Activated CD4-positive, alpha-beta T cell treated with anti-CD3 and anti-CD28 coated beads, Interleukin-10, Interleukin-2, amounts not matched to agents 100 ng/mL and 50 ng/mL, durations not matched to agents 16 hours and 8 hours (primary cell): ENCODE measurements at regions not wholly inside any gene's neighbourhood (a gene's known extent, or its start where the extent isn't known, plus 50 kb on each side); places are given as distances from the start of the nearest gene placed in this dataset.

Experiments used
- DNase-seq: peaks from one replicate; pipeline ENCODE4 v3.0.0-alpha.2; 2020

GRCh38 chr2:15720561-15721307 lies 129.1 kb downstream of the DDX1 start:
- no peak for DNase-seq

- no peak for DNase-seq
These were observed 129.9 kb downstream of the DDX1 start for GRCh38 chr2:15721411-15722067.

- DNase-seq = no peak
These were observed 131.3 kb downstream of the DDX1 start for GRCh38 chr2:15722980-15723379.

GRCh38 chr2:15724235-15724634 lies 132.6 kb downstream of the DDX1 start:
- DNase-seq = no peak

GRCh38 chr2:15725101-15725781 lies 133.6 kb downstream of the DDX1 start:
- no peak for DNase-seq

- no peak for DNase-seq
These were observed 134.1 kb downstream of the DDX1 start for GRCh38 chr2:15725782-15726112.

- DNase-seq = no peak
These were observed 134.8 kb downstream of the DDX1 start for GRCh38 chr2:15726321-15727057.

- no peak for DNase-seq
These were observed 136.0 kb downstream of the DDX1 start for GRCh38 chr2:15727396-15728244.

- no peak for DNase-seq
These were observed 136.7 kb downstream of the DDX1 start for GRCh38 chr2:15728245-15728938.

- no peak for DNase-seq
These were observed 137.3 kb downstream of the DDX1 start for GRCh38 chr2:15729001-15729400.

GRCh38 chr2:15729709-15730544 lies 138.3 kb downstream of the DDX1 start:
- no peak for DNase-seq

- DNase-seq = no peak
These were observed 139.0 kb downstream of the DDX1 start for GRCh38 chr2:15730545-15731212.

GRCh38 chr2:15731213-15731888 lies 139.7 kb downstream of the DDX1 start:
- no peak for DNase-seq

- DNase-seq = no peak
These were observed 140.2 kb downstream of the DDX1 start for GRCh38 chr2:15731889-15732271.

GRCh38 chr2:15732341-15733077 lies 140.8 kb downstream of the DDX1 start:
- no peak for DNase-seq

- no peak for DNase-seq
These were observed 142.4 kb downstream of the DDX1 start for GRCh38 chr2:15733867-15734673.

- no peak for DNase-seq
These were observed 143.2 kb downstream of the DDX1 start for GRCh38 chr2:15734674-15735483.
